ENCODE measurements at regions not wholly inside any gene's neighbourhood (a gene's known extent, or its start where the extent isn't known, plus 50 kb on each side); places are given as distances from the start of the nearest gene placed in this dataset.

DNA sequence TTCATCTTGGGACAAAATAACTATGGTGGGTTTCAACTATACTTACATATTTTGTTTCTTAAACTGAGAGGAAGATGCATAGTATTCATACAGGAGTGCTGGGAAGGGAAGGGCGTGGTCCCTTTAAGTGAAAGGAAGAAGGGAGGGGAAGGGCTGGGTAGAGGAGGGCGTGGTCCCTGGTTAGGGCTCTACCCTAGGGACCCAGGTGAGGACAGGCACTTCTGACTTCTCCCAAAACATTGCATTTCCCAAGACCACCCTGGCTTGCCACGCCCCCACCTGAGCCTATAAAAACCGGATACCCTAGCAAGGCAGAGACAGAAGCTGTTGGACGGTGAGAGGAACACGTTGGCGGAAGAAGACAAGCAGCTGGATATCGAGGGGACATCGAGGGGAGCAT lies 157.6 kb upstream of the PLXNA4 start:
- no peak for DNase-seq (ENCODE audit: low read depth)

DNA sequence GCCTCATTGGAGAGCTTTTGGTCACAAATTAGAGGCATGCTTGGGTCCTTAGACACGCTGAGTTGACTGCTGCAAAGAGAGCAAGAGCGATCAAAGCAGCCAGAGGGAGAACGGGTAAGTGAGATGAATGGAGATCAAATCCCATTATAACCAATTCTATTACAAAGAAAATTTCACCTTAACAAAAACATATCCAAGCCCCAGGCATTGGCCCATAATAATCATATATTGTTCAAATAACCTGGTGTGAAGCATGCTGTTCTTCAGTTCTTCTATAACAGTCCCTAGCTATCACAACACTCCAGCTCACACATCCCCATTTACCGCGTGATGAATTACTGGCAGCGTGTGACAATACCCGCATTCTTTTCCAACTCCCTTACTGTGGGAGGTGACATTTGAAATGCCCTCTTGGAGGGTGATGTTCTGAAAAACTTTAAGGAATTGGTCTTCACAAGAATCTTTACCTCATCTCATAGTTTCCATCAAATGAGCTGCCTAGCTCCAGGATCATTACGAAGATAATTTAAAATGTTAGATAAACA lies 156.1 kb upstream of the PLXNA4 start:
- DNase-seq (ENCODE audit: low read depth) = no peak

DNA sequence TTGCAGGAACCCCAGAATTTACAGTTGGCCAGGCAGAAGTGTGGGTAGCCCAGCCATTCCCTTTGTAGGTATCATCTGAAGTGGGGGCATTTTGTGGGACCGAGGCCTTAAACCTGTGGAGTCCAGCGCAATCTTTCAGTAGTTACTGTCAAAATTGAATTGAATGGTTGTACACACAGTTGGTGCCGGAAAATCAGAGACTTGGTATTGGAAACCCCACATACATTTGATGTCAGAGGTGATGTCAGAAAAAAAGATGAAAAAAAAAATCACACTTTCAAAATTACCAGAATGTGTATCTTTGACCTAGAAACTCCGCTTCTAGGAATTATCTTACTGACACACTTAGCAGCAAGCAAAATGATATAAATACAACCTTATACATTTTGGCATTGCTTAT lies 153.8 kb upstream of the PLXNA4 start:
- DNase-seq (ENCODE audit: low read depth) = no peak

GRCh38 chr7:132723506-132724081 lies 147.3 kb upstream of the PLXNA4 start:
- DNase-seq (ENCODE audit: low read depth) = no peak

- DNase-seq (ENCODE audit: low read depth) = no peak
Measured at GRCh38 chr7:132720835-132721234, 144.6 kb upstream of the PLXNA4 start.

- no peak for DNase-seq (ENCODE audit: low read depth)
Measured at GRCh38 chr7:132713893-132714292, 137.6 kb upstream of the PLXNA4 start.

GRCh38 chr7:132709971-132710567 lies 133.8 kb upstream of the PLXNA4 start:
- DNase-seq (ENCODE audit: low read depth) = no peak

DNA sequence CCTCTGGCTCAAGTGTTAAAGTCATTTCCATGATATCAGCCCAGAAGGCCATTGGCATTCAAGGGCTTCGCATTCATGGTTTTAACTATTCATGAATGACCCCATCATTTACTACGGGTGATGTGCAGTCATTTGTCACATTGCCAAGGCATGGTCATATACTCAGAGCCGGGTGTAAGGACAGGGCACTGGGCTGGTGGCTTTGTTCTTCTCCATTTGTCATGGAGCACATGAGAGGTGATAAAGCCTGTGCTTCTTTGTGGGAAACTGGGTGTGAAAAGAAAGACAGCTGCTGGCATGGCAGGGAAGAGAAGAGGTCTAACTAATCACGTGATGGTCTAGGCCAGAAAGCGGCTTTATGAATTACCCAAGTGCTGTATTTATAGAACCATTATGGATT lies 132.2 kb upstream of the PLXNA4 start:
- no peak for DNase-seq (ENCODE audit: low read depth)

GRCh38 chr7:132705146-132705545 lies 128.9 kb upstream of the PLXNA4 start:
- no peak for DNase-seq (ENCODE audit: low read depth)

DNA sequence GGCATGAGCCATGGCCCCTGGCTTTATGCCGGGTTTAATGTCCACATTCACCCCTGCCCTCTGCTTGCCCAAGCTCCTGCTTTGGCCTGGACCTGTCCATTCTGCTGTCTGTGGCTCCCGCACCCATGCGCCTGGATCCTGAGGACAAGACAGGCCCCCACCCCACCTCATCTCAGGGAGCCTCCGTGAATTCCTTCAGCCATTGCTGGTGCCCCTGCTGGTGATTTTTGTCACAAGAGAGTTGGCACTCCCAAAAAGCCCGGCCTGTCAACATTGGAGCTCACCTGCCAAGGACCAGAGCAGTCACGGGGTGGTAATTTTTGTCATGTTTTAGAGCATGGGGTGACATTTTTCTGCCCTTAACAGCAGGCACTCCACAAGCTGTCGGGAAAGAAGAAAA lies 127.5 kb upstream of the PLXNA4 start:
- DNase-seq (ENCODE audit: low read depth) = no peak

DNA sequence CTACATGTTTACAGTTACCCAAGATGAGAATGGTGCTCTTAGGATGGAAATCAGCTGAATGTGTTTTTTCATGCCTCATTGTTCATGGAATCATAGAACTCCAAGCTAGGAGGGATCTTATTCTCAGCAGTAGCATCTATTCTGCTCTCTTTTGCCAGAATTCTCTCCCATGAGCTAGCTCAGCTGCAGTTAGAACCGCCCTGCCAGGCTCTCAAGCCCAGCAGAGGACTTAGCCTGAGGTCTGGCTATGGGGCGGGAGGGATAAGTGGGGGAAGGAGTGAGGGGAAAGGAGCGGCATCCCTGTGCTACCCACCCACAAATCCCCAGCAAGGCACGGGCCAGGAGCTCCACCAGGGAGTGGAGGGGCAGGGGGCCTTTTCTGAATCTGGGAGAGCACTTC lies 120.7 kb upstream of the PLXNA4 start:
- no peak for DNase-seq (ENCODE audit: low read depth)

GRCh38 chr7:132696332-132696731 lies 120.1 kb upstream of the PLXNA4 start:
- no peak for DNase-seq (ENCODE audit: low read depth)

GRCh38 chr7:132691201-132691600 lies 114.9 kb upstream of the PLXNA4 start:
- DNase-seq (ENCODE audit: low read depth) = no peak

GRCh38 chr7:132690174-132690573 lies 113.9 kb upstream of the PLXNA4 start:
- no peak for DNase-seq (ENCODE audit: low read depth)

DNA sequence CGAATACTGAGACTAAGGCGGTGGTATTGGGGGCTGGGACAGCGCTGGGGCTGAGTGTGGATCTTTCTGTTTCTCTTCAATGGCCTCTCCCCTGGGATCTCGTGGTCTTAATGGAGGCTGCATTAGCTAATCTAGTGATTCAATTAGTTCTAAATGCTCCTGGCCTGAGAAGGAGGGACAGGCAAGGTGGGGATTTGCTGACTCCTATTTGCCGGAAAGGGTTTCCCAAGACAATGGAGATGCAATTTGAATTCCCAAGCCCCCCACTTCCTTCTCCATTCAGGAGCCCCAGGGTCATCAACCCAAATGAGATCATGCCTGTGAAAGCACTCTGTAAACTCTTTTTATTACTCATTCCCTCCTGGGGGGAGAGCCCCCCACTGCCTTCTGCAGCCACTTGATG lies 111.7 kb upstream of the PLXNA4 start:
- no peak for DNase-seq (ENCODE audit: low read depth)

GRCh38 chr7:132687016-132687415 lies 110.7 kb upstream of the PLXNA4 start:
- no peak for DNase-seq (ENCODE audit: low read depth)

GRCh38 chr7:132685277-132685676 lies 109.0 kb upstream of the PLXNA4 start:
- DNase-seq (ENCODE audit: low read depth) = no peak

- no peak for DNase-seq (ENCODE audit: low read depth)
Measured at GRCh38 chr7:132683896-132684690, 107.8 kb upstream of the PLXNA4 start.

GRCh38 chr7:132681951-132682350 lies 105.7 kb upstream of the PLXNA4 start:
- DNase-seq (ENCODE audit: low read depth) = no peak

GRCh38 chr7:132680590-132680989 lies 104.3 kb upstream of the PLXNA4 start:
- no peak for DNase-seq (ENCODE audit: low read depth)

DNA sequence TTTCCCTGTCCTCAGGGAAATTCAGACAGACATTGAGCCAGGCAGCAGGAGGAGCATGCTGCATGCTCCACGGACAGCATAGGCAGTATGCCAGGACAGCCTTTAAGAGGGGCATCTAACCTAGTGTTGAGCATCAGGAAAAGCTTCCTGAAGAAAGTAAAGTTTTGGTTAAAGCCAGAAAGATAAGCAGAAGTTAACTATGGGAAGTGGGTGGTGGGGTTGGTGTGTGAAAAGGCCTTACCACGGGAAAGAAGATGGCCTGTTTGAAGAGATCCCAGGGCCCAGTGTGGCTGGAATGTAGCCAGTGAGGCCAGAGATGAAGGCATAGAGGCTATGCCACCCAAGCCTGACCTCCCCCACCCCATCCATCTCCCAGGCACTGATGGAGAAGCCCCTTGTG lies 102.4 kb upstream of the PLXNA4 start:
- no peak for DNase-seq (ENCODE audit: low read depth)

DNA sequence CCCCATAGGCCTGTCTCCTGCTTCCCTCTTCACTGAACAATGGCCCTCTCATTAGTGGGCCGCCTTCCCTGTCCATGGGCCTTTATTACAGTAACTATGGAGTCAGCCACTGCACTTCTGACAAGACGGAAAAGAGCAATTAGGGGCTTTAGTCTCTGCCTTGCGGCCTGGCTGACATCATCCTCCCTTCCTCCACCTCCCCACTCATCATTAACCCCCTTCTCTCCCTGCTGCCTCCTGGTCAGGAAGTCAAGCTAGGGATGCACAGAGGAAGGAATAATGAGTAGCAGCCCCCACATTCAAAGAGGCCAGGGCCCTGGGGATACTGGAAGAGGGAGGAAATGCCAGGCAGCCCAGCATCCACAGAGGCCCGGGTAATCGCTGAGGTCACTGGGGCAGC lies 101.6 kb upstream of the PLXNA4 start:
- no peak for DNase-seq (ENCODE audit: low read depth)

Data from stimulated activated CD8-positive, alpha-beta memory T cell treated with anti-CD3 and anti-CD28 coated beads, Interleukin-4, amount 100 ng/mL, for 24 hours (primary cell).